GM12864 (cell line): ENCODE measurements at regions not wholly inside any gene's neighbourhood (a gene's known extent, or its start where the extent isn't known, plus 50 kb on each side); places are given as distances from the start of the nearest gene placed in this dataset.

Experiments
- DNase-seq: peaks from one replicate; pipeline ENCODE4 v3.0.0-alpha.2; 2011; ENCODE audit warnings: low read depth
- H3K4me3 ChIP-seq: 2 replicates; pipeline ENCODE4 v1.5.1; 2011; ENCODE audit warnings: mild to moderate bottlenecking, low read depth, low read length, control low read depth
- CTCF ChIP-seq: IDR thresholded peaks from 2 replicates; pipeline ENCODE4 v1.5.1; 2011; ENCODE audit warnings: low read depth, mild to moderate bottlenecking, moderate library complexity, low read length, control low read depth, inconsistent platforms; ENCODE audit errors: missing control alignments

DNA sequence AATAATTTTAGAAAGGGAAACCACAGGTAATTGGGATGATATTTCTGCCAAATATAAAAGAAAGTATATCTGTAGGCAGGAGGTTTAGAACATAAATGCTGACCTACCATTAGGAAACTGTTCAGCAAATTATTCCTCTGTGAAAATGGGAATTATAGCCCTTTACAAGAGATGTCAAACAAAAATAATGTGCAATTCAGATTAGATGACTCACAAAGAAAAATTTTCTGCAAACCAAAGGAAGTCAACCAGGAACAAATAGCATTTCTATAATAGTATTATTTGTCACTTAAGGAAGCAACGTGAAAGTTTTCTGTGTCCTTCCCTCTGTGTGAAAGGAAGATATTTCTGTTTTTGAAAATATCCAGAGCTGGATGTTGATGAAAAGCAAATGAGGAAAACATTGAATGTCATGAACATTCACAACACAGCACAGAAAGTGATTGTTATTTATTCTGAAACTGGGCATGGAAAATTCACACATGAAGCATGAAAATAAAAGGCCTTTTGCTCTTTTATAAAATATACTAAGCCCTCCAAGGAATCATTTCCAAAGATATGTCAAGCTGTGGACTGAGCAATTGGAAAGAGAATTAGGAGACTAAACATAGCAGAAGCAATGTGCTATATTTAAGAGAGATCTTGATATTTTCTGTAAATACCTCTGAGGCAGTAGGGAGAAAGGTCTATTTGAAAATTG lies 57.9 kb upstream of the SPHKAP start:
- H3K4me3 ChIP-seq, result no peak overlapping the region
- DNase-seq, result no peak
- TF ChIP-seq CTCF, result no peak
